ENCODE measurements at regions not wholly inside any gene's neighbourhood (a gene's known extent, or its start where the extent isn't known, plus 50 kb on each side); places are given as distances from the start of the nearest gene placed in this dataset.

DNA sequence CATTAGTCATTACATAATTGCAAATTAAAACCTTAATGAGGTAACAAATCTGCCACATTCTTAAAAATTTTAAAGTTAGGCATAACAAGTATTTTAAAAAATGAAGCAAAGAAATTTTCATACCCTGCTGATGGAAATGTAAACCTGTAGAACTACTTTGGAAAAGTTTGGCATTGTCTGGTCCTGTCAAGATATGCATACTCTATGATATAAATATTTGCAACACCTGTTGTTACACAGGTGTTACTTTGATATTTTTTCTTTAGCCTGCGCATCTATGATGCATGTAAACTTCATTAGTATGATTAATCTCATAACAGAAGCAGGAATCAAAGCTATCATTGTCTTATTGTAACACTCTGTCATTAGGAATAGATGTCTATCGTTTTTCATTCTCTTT lies 634.3 kb downstream of the TRIB2 start:
- no peak for TF ChIP-seq EZH2phosphoT487 (IDR thresholded peaks at IDR 0.05; ENCODE audit: insufficient read depth, low read depth)
- TF ChIP-seq EZH2 (IDR thresholded peaks at IDR 0.05; ENCODE audit: insufficient read depth, poor library complexity, severe bottlenecking), result no peak

Measured in GM23248 (cell line).